HG03135 (cell line): ENCODE measurements at regions not wholly inside any gene's neighbourhood (a gene's known extent, or its start where the extent isn't known, plus 50 kb on each side); places are given as distances from the start of the nearest gene placed in this dataset.
A peak's percentile ranks its signal among the peaks of the same experiment; 100 is the strongest.
"Not testable (repeated sequence)": the region's sequence is repeated elsewhere in the genome, so short reads cannot be mapped to it uniquely, and the experiment has no call there.

Experiments used
- ATAC-seq: cut with Tn5 transposase; IDR thresholded peaks from one replicate; pipeline ENCODE4 v1.9.1; 2021; ENCODE audit warnings: mild to moderate bottlenecking, moderate library complexity; ENCODE audit not compliant: unreplicated experiment

- ATAC-seq, result no peak
These were observed 399.0 kb downstream of the HTR1A start for GRCh38 chr5:63563008-63563917.

GRCh38 chr5:63555874-63556273 is 406.4 kb downstream of the HTR1A start:
- ATAC-seq, result no peak

GRCh38 chr5:63554191-63554590 is 408.1 kb downstream of the HTR1A start:
- no peak for ATAC-seq

GRCh38 chr5:63553073-63553472 is 409.2 kb downstream of the HTR1A start:
- ATAC-seq, result no peak

- no peak for ATAC-seq
These were observed 426.2 kb downstream of the HTR1A start for GRCh38 chr5:63535840-63536602.

- ATAC-seq, result no peak
These were observed 438.0 kb downstream of the HTR1A start for GRCh38 chr5:63524281-63524680.

- no peak for ATAC-seq
These were observed 446.2 kb downstream of the HTR1A start for GRCh38 chr5:63516006-63516405.

- no peak for ATAC-seq
These were observed 462.0 kb downstream of the HTR1A start for GRCh38 chr5:63500242-63500641.

- no peak for ATAC-seq
These were observed 467.0 kb downstream of the HTR1A start for GRCh38 chr5:63495225-63495624.

GRCh38 chr5:63483338-63483737 is 478.9 kb downstream of the HTR1A start:
- ATAC-seq, result no peak

- ATAC-seq, result no peak
These were observed 488.8 kb downstream of the HTR1A start for GRCh38 chr5:63473335-63473967.

- ATAC-seq, result no peak
These were observed 506.0 kb downstream of the HTR1A start for GRCh38 chr5:63456279-63456678.

GRCh38 chr5:63451188-63451587 is 511.1 kb downstream of the HTR1A start:
- no peak for ATAC-seq

GRCh38 chr5:63439537-63439936 is 522.7 kb downstream of the HTR1A start:
- ATAC-seq, result no peak

- ATAC-seq, result no peak
These were observed 552.5 kb downstream of the HTR1A start for GRCh38 chr5:63409737-63410136.

- ATAC-seq, result no peak
These were observed 553.3 kb downstream of the HTR1A start for GRCh38 chr5:63408984-63409383.

GRCh38 chr5:63401436-63402046 is 560.7 kb downstream of the HTR1A start:
- peak; percentile 78 for ATAC-seq

- no peak for ATAC-seq
These were observed 562.2 kb downstream of the HTR1A start for GRCh38 chr5:63400079-63400478.

GRCh38 chr5:63398346-63398745 is 563.9 kb downstream of the HTR1A start:
- no peak for ATAC-seq

GRCh38 chr5:63388188-63388587 is 574.1 kb downstream of the HTR1A start:
- ATAC-seq, result not testable (repeated sequence)

- ATAC-seq, result no peak
These were observed 586.4 kb downstream of the HTR1A start for GRCh38 chr5:63375851-63376250.
